ENCODE measurements at regions not wholly inside any gene's neighbourhood (a gene's known extent, or its start where the extent isn't known, plus 50 kb on each side); places are given as distances from the start of the nearest gene placed in this dataset.

GRCh38 chr12:46916796-46917419, 91.1 kb upstream of the SLC38A4 start:
- intact Hi-C loops (cut with DNase I; ENCODE audit: low total_unique reads): loop anchor here (2.0 kb wide), 1 partner anchor 20 kb away; no protein-coding TSS in a partner anchor
- Histone ChIP-seq H3K27me3 (no peaks in the 10 kb centered on the region), H3K9me3 (peaks cover 0 to 4% (median 0%) of the 10 kb centered on the region in 4 donors), H3K4me1 (peaks cover 0 to 4% (median 0%) of the 10 kb centered on the region in 4 donors), H3K36me3 (no peaks in the 10 kb centered on the region), H3K4me3 (no peak overlapping the region), H3K27ac (no peak overlapping the region)
- TF ChIP-seq POLR2A (IDR thresholded peaks at IDR 0.05) (no peak), CTCF (IDR thresholded peaks at IDR 0.05) (no peak), EP300 (IDR thresholded peaks at IDR 0.05) (no peak), POLR2AphosphoS5 (IDR thresholded peaks at IDR 0.05) (no peak)
- no peak for DNase-seq
- WGBS, 5 donors: 94 to 100% (median 100%) methylated on average over 1 of the region's 1 CpG; no CpG with 5 or more reads in 1 of the 5 donors

GRCh38 chr12:46917821-46918220, 92.0 kb upstream of the SLC38A4 start:
- Histone ChIP-seq H3K4me3 (no peak overlapping the region), H3K9me3 (peaks cover 0 to 4% (median 0%) of the 10 kb centered on the region in 4 donors), H3K27ac (no peak overlapping the region), H3K36me3 (no peaks in the 10 kb centered on the region), H3K4me1 (peaks cover 0 to 4% (median 0%) of the 10 kb centered on the region in 4 donors), H3K27me3 (no peaks in the 10 kb centered on the region)
- intact Hi-C loops (cut with DNase I; ENCODE audit: low total_unique reads): loop anchor here (2.0 kb wide), 1 partner anchor 21 kb away; no protein-coding TSS in a partner anchor
- 61 to 80% (median 70%) methylated on average over 4 of the region's 4 CpGs for WGBS, 5 donors
- DNase-seq: no peak
- TF ChIP-seq EP300 (IDR thresholded peaks at IDR 0.05): no peak
- TF ChIP-seq POLR2AphosphoS5 (IDR thresholded peaks at IDR 0.05): no peak
- no peak for TF ChIP-seq CTCF (IDR thresholded peaks at IDR 0.05)
- TF ChIP-seq POLR2A (IDR thresholded peaks at IDR 0.05): no peak

- Histone ChIP-seq H3K27ac (no peak overlapping the region), H3K4me1 (peaks cover 0 to 4% (median 0%) of the 10 kb centered on the region in 4 donors), H3K27me3 (no peaks in the 10 kb centered on the region), H3K9me3 (peaks cover 0 to under 1% (median 0%) of the 10 kb centered on the region in 4 donors), H3K36me3 (no peaks in the 10 kb centered on the region), H3K4me3 (no peak overlapping the region)
- TF ChIP-seq EP300 (IDR thresholded peaks at IDR 0.05) (no peak), POLR2A (IDR thresholded peaks at IDR 0.05) (no peak), CTCF (IDR thresholded peaks at IDR 0.05) (no peak), POLR2AphosphoS5 (IDR thresholded peaks at IDR 0.05) (no peak)
- WGBS, 5 donors: 86 to 89% (median 87%) methylated on average over 9 of the region's 9 CpGs
- intact Hi-C loops (cut with DNase I; ENCODE audit: low total_unique reads): no loop called here
- DNase-seq: no peak
Measured at GRCh38 chr12:46918631-46919030, 92.8 kb upstream of the SLC38A4 start.

GRCh38 chr12:46919666-46920400, 94.0 kb upstream of the SLC38A4 start:
- no peak for DNase-seq
- 64 to 80% (median 75%) methylated on average over 9 of the region's 9 CpGs for WGBS, 5 donors
- Histone ChIP-seq H3K27me3 (no peaks in the 10 kb centered on the region), H3K9me3 (no peaks in the 10 kb centered on the region), H3K36me3 (no peaks in the 10 kb centered on the region), H3K4me3 (no peak overlapping the region), H3K4me1 (peaks cover 0 to 4% (median 0%) of the 10 kb centered on the region in 4 donors), H3K27ac (no peak overlapping the region)
- intact Hi-C loops (cut with DNase I; ENCODE audit: low total_unique reads): no loop called here
- TF ChIP-seq CTCF (IDR thresholded peaks at IDR 0.05) (no peak), EP300 (IDR thresholded peaks at IDR 0.05) (no peak), POLR2AphosphoS5 (IDR thresholded peaks at IDR 0.05) (no peak), POLR2A (IDR thresholded peaks at IDR 0.05) (no peak)

Data from stomach (tissue), 8 donors.